Coronary artery (tissue), 2 donors: ENCODE measurements at regions not wholly inside any gene's neighbourhood (a gene's known extent, or its start where the extent isn't known, plus 50 kb on each side); places are given as distances from the start of the nearest gene placed in this dataset.

ENCODE experiments used
- DNase-seq: peaks from one replicate; pipeline ENCODE4 v3.0.0-alpha.2; 2017; ENCODE audit warnings: low spot score
- H3K27ac ChIP-seq, 2 donors: fragments of 200-600 bp; sonication (generic); one replicate each; pipeline ENCODE4 v1.5.1; 2016 to 2019
- H3K4me3 ChIP-seq: fragments of 200-600 bp; sonication (generic); 2 replicates; pipeline ENCODE4 v1.5.1; 2016; ENCODE audit warnings: mild to moderate bottlenecking, moderate library complexity
- CTCF ChIP-seq: fragments of 200-600 bp; sonication (generic); IDR thresholded peaks from one replicate; pipeline ENCODE4 v1.5.1; 2019; ENCODE audit warnings: antibody characterized with exemption

- TF ChIP-seq CTCF, result no peak
- no peak overlapping the region for H3K4me3 ChIP-seq
- no peak overlapping the region for H3K27ac ChIP-seq
- DNase-seq, result no peak
Observed at GRCh38 chr5:64110222-64110621, 55.4 kb upstream of the RNF180 start.

- Histone ChIP-seq H3K27ac (no peak overlapping the region), H3K4me3 (no peak overlapping the region)
- no peak for DNase-seq
- no peak for TF ChIP-seq CTCF
Observed at GRCh38 chr5:64108674-64109073, 57.0 kb upstream of the RNF180 start.

GRCh38 chr5:64100203-64100602, 65.4 kb upstream of the RNF180 start:
- Histone ChIP-seq H3K4me3 (no peak overlapping the region), H3K27ac (no peak overlapping the region)
- TF ChIP-seq CTCF, result no peak
- DNase-seq, result no peak

- no peak for TF ChIP-seq CTCF
- DNase-seq, result no peak
- no peak overlapping the region for H3K27ac ChIP-seq
Observed at GRCh38 chr5:64096771-64097170, 68.9 kb upstream of the RNF180 start.

GRCh38 chr5:64077589-64077988, 88.1 kb upstream of the RNF180 start:
- Histone ChIP-seq H3K4me3 (no peak overlapping the region), H3K27ac (no peak overlapping the region)
- DNase-seq, result no peak
- no peak for TF ChIP-seq CTCF

More at GRCh38 chr5:64096771-64097170, 68.9 kb upstream of the RNF180 start:
- H3K4me3 ChIP-seq, result no peak overlapping the region

- no peak for DNase-seq
- peak; percentile 51 for TF ChIP-seq CTCF
- no peak overlapping the region for H3K4me3 ChIP-seq
- no peak overlapping the region for H3K27ac ChIP-seq
Observed at GRCh38 chr5:64074533-64074932, 91.1 kb upstream of the RNF180 start.

- no peak for DNase-seq
- TF ChIP-seq CTCF, result no peak
- Histone ChIP-seq H3K4me3 (no peak overlapping the region), H3K27ac (no peak overlapping the region)
Observed at GRCh38 chr5:64069486-64069885, 96.2 kb upstream of the RNF180 start.
